HCT116 (cell line): ENCODE measurements at regions not wholly inside any gene's neighbourhood (a gene's known extent, or its start where the extent isn't known, plus 50 kb on each side); places are given as distances from the start of the nearest gene placed in this dataset.

Source experiments
- ATF3 ChIP-seq: IDR thresholded peaks from 2 replicates; pipeline ENCODE4 v1.6.1; 2012
- CTCF ChIP-seq, 3 experiments: fragments of 200-600 bp in 1 of 3; sonication (generic) in 1 of 3; IDR thresholded peaks in 2 of 3; conservative IDR thresholded peaks in 1 of 3; 2 replicates each; pipeline ENCODE4 v1.5.1; 2012 to 2017; ENCODE audit warnings: low read depth in 2 of 3, low read length in 2 of 3, antibody characterized with exemption in 1 of 3, borderline replicate concordance in 1 of 3, control low read depth in 1 of 3, mild to moderate bottlenecking in 1 of 3, mixed read lengths in 1 of 3, mixed run types in 1 of 3, moderate library complexity in 1 of 3; ENCODE audit not compliant: insufficient read depth in 1 of 3
- EGR1 ChIP-seq: IDR thresholded peaks from 2 replicates; pipeline ENCODE4 v1.6.1; 2012; ENCODE audit warnings: low read depth
- EZH2 ChIP-seq: fragments of 200-600 bp; sonication (generic); IDR thresholded peaks from 2 replicates; pipeline ENCODE4 v1.6.1; 2017; ENCODE audit warnings: antibody characterized with exemption, mixed run types
- EZH2phosphoT487 ChIP-seq: fragments of 200-600 bp; IDR thresholded peaks from 2 replicates; pipeline ENCODE4 v1.6.1; 2018; ENCODE audit warnings: antibody characterized with exemption, borderline replicate concordance
- MAX ChIP-seq: IDR thresholded peaks from 2 replicates; pipeline ENCODE4 v1.6.1; 2012
- POLR2A ChIP-seq: IDR thresholded peaks from 2 replicates; pipeline ENCODE4 v1.7.0; 2011; ENCODE audit warnings: borderline replicate concordance; ENCODE audit not compliant: insufficient read depth, insufficient read length; ENCODE audit errors: extremely low read depth
- REST ChIP-seq: IDR thresholded peaks from 2 replicates; pipeline ENCODE4 v1.6.1; 2012; ENCODE audit warnings: low read depth
- SIN3A ChIP-seq: IDR thresholded peaks from 2 replicates; pipeline ENCODE4 v1.6.1; 2012; ENCODE audit warnings: low read depth
- TCF7L2 ChIP-seq: IDR thresholded peaks from 2 replicates; pipeline ENCODE4 v1.7.0; 2011; ENCODE audit warnings: borderline replicate concordance, inconsistent platforms; ENCODE audit not compliant: insufficient read depth, insufficient read length; ENCODE audit errors: extremely low read depth
- ZBTB33 ChIP-seq: IDR thresholded peaks from 2 replicates; pipeline ENCODE4 v1.6.1; 2011; ENCODE audit warnings: mild to moderate bottlenecking, low read length, moderate library complexity; ENCODE audit not compliant: insufficient replicate concordance; ENCODE audit errors: extremely low read depth
- ZNF274 ChIP-seq: fragments of 200-500 bp; sonication (Bioruptor generic); IDR thresholded peaks from 2 replicates; pipeline ENCODE4 v1.6.1; 2014; ENCODE audit warnings: mild to moderate bottlenecking, low read depth, low read length, inconsistent platforms

- TF ChIP-seq MAX (no peak), ATF3 (no peak), CTCF (IDR thresholded peaks at IDR 0.05 in 2 of 3, conservative IDR thresholded peaks at IDR 0.05 in 1 of 3; ENCODE audit: borderline replicate concordance in 1 of 3, insufficient read depth in 1 of 3, low read depth in 2 of 3, low read length in 2 of 3) (no peak), EZH2 (no peak), EGR1 (no peak), TCF7L2 (no peak), SIN3A (peak; percentile 36; the same call in 1 of the 2 replicates), POLR2A (no peak), EZH2phosphoT487 (no peak), ZNF274 (no peak), ZBTB33 (no peak), REST (no peak)
These were observed 216.9 kb downstream of the UXS1 start for GRCh38 chr2:105977212-105977611.
